ENCODE measurements at regions not wholly inside any gene's neighbourhood (a gene's known extent, or its start where the extent isn't known, plus 50 kb on each side); places are given as distances from the start of the nearest gene placed in this dataset.
A peak's percentile ranks its signal among the peaks of the same experiment; 100 is the strongest.
"Not testable (repeated sequence)": the region's sequence is repeated elsewhere in the genome, so short reads cannot be mapped to it uniquely, and the experiment has no call there.

DNA sequence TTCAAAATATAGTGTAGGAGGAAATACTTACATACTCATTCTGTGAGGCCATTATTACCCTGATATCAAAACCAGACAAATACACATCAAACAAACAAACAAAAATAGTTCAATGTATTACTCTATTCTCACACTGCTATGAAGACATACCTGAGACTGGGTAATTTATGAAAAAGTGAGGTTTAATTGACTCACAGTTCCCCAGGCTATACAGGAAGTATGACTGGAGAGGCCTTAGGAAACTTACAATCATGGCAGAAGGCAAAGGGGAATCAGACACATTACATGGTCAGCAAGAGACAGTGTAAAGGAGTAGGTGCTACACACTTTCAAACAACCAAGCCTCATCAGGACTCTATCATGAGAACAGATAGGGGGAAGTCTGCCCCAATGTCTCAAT is 1023.2 kb downstream of the TMTC2 start:
- no peak for DNase-seq (ENCODE audit: low read depth)

DNA sequence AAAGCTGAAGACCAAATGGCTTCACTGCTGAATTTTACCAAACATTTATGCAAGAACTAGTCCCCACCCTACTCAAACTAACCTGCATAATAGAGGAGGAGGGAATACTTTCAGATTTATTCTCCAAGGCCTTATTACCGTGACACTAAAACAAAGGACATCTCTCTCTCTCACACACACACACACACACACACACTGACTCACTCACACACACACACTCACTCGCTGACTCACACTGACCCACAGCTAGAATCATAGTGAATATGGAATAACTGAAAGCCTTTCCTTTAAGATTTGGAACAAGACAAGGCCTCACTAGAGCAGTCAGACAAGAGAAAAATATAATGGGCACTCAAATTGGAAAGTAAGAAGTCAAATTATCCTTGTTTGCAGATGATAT is 1014.1 kb downstream of the TMTC2 start:
- peak; percentile 16 for DNase-seq (ENCODE audit: low read depth)

DNA sequence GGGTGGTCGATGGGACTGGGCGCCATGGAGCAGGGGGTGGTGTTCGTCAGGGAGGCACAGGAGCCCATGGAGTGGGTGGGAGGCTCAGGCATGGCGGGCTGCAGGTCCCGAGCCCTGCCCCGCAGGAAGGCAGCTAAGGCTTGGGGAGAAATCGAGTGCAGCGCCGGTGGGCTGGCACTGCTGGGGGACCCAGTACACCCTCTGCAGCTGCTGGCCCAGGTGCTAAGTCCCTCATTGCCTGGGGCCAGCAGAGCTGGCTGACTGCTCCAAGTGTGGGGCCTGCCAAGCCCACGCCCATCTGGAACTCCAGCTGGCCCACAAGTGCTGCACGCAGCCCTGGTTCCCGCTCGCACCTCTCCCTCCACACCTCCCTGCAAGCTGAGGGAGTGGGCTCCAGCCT is 1009.6 kb downstream of the TMTC2 start:
- DNase-seq (ENCODE audit: low read depth): not testable (repeated sequence)

DNA sequence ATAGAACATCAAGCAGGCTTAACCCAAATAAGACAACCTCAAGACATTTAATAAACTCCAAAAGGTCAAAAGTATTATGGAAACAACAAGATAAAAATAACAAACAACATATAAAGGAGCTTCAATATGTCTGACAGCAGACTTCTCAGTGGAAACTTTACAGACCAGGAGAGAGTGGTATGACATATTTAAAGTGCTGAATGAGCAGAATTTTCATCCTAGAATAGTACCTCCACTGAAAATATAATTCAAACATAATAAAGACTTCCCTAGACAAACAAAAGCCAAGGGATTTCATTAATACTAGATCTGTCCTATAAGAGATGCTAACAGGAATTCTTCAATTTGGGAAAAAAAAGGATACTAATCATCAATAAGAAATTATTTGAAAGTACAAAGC is 1005.0 kb downstream of the TMTC2 start:
- no peak for DNase-seq (ENCODE audit: low read depth)

DNA sequence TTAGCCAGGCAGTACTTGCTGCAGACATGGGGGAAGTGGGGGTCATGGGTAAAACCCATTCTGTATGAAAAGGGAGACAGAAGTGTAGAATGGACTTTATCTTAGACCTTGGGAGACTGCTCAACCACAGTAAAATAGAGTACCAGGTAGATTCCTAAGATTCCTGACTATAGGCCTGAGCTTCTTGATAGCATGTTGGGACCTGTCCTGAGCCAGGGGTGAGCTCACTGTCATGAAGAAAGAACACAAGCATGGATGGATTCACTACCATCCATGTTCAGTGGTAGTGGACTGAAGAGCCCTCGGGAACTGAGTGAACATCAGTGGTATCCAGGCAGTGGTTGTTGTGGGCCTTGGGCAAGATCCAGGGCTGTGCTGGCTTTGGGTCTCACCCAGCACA is 1003.8 kb downstream of the TMTC2 start:
- no peak for DNase-seq (ENCODE audit: low read depth)

DNA sequence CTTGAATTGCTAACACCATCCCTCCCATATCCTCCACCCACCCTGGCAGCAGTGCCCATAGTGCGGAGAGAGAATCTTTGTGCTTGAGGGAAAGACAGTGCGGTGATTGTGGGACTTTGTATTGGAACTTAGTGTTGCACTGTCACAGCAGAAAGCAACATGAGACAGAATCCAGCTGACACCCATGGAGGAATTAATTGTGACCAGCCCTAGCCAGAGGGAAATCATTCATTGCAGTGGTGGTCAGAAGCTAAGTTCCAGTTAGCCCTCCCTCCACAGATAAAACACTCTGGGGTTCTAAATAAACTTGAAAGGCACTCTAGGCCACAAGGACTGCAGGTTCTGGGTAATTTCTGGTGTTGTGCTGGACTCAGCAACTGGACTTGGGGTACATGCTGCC is 1002.6 kb downstream of the TMTC2 start:
- no peak for DNase-seq (ENCODE audit: low read depth)

DNA sequence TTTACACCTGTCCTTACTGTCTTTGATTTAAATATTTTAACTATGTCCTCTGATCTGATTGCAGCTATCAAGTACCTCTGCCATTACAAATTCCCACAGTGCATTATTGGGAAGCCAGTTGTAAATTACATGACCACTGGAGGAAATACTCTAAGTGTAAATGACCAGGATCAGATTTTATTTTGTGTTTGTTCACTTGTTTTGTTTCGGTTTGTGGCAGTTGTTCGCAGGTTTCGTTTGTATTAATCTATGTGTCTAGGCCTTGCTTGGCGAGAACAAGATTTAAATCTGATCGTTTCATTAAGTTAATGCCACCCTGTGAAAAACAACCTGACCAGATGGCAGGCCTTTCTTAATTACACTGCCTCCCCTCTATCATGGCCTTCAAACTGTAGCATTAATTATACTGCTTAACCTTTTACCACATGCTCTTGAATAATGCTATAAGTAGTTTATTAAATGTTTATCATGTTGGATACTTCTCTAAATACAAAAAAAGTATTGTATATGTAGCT is 990.1 kb downstream of the TMTC2 start:
- DNase-seq (ENCODE audit: low read depth): no peak

DNA sequence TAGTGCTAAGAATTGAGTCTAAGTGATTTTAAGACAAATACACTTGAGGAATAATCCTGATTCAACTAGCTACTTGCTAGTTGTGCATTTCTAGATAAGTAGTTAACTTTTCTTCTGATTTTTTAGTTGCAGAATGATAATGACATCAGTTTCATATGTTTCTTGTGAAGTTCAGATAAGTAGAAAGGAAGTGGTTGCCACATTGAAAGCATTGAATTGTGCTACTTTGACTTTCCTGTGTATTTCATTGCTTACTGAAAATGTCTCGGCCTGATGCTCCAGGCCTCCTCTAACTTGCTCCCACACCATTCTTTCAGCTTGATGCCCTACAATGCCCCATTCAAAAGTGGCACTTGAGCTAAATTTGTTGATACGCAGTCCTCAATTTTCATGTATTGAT is 980.0 kb downstream of the TMTC2 start:
- no peak for DNase-seq (ENCODE audit: low read depth)

DNA sequence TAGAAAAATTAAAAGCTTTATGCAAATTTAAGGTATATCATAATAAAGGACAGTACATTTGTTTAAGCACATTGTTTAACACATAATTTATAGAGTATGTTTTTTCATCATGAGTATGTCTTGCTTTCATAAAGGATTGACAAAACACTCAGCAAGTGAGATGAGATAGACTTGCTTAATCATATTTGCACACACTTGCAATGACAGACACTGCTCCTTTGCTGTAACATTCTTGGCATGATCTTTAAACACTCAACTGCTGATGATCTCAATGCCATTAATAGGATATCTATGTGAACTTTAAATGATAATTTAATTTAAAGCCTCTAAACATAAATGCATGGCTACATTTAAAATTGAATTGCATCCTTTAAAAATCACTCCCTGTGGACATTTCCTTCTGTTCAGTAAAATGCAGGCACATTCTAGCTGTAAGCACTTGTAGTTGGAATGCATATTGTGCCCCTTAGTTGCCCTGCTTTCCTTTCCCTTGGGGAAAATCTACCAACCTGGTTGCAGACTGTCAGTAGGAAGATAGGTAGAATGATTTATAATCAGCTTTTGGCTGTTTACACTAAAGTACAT is 979.0 kb downstream of the TMTC2 start:
- DNase-seq (ENCODE audit: low read depth): no peak

DNA sequence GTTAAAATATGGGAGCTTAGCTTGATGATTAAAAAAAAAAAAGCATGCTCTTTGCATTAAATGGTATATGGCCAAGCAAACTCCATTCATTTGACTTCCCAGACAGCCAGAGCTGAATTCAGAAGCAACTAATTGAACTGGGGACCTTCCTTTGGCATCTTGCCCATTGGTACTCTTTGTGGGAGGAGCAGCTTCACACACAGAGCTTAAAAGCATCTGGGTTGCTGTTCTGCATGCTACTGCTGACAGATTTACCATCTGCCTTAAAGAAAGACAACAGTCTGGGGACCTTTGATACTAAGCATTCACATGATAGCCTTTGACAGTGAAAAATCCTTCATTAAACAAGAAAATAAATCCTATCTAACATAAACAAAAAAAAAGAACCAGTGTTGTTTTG is 977.9 kb downstream of the TMTC2 start:
- no peak for DNase-seq (ENCODE audit: low read depth)

DNA sequence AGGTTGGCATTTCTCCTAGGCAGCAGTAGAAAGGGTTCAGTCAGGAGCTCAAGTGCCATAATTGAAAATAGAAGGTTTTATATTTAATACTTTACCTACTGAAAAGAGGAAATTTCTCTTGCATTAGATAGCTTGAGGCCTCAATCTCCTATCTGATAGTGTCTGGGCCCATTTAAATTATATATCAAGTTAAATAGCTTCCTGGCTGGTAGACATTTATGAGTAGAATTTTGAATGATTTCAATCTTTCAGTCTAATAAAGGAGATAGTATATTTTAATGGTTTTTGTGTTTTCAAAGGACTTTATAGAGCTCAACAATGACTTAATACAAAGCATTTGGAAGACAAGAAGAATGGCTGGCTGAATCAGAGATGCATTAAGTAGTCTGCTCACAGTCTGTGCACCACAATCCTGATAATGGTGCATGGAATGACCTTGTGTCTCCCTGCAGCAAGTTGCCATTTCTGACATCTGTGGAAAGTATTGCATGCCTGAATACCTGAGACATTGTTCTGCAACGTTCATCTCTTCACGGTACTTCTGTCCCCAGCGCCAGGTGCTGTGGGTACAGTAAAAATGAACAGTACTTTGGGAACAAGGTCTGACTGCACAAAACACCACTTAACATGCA is 974.1 kb downstream of the TMTC2 start:
- DNase-seq (ENCODE audit: low read depth): no peak

DNA sequence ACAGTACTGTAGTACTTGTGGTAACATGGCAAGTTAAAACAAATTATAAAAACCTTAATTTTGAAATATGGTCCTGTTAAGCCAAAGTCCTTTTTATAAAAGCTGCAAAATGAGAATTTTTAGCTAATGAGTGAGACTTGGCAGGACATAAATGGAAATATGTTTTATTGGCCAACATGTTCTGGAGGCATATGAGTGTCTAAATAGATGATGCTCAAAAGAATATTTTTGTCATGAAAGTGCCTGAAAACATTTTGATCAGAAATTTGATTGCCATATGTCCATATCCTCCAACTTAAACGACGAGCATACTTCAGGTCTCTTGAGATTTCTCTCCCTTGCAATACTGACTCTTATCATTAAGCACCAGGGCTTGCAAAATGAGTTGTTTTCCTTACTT is 972.6 kb downstream of the TMTC2 start:
- DNase-seq (ENCODE audit: low read depth): no peak

DNA sequence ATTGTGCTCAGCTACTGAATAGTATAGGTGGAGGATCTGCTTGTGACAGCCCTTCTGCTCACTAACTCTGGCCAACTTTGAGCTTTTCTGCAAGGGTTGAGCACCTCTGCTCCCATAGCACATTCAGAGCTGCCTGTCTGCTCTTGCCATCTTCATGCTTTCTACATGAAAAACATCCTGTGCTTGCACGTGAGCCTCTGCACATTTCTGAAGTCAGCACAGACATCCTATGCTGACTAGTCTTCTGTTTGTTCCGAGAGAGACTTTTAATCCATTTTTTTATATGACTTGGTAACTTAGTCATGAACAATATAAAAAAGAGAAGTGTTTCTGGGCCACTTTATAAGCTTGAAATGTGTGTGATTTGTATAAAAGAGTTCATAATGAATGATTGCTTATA is 969.3 kb downstream of the TMTC2 start:
- DNase-seq (ENCODE audit: low read depth): no peak

DNA sequence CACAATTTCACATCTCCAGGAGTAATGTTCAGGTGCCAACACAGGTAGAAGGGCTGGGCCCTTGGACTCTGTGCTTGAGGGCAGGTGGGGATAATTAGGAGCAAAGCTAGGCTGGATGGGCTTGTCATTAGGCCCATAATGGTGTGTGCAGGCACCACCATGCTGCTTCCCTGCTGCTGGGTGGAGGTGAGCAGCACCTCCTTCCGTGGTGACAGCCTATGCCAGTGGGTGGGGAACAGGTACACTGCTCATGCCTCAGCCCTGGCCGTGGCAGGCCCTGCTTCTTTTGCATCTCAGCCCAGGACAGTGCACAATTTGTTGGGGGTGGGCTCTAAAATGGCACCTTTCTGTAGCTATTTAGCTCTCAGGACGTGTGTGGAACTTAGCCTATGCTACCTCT is 955.5 kb downstream of the TMTC2 start:
- DNase-seq (ENCODE audit: low read depth): no peak

DNA sequence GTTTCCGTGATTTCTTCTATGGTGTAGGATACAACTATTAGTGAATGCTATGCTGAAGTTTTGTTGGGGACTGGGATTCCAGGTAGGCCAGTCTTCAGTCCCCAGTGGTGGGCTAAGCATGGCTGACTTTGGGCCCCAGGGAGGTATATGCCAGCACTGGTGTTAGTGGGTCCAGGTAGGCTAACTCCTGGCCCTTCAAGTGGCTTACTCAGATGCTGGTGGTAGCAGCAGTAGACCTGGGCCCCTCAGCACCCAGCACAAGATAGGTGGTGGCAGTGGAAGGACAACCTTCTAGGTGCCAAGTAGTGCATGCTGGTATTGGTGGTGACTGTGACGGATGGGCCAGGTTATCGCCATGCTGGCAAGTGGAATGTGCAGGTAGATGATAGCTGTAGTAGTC is 955.1 kb downstream of the TMTC2 start:
- DNase-seq (ENCODE audit: low read depth): no peak

DNA sequence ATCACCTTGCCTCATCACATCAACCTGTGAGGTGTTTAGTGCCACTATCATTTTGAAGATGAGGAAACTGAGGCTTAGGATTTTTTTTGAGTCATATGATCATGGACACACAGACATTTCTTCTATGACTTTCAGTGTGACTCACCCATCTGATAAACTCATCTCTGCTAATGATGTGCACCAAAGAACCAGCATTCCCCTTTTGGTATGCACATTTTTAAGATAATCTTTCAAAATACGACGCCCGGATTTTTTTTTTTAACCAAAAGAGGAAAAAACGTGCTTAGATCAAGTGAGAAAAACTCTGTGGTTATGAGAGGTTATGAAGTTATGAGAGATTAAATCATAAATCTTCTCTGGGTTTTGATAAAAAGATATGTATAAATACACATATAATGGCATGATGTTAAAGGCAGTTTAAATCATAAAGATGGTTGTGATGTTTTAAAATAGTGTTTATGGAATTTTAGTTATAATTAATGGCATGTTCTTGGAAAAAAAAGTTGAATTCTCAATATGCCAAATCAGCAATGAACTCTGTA is 948.1 kb downstream of the TMTC2 start:
- DNase-seq (ENCODE audit: low read depth): no peak

DNA sequence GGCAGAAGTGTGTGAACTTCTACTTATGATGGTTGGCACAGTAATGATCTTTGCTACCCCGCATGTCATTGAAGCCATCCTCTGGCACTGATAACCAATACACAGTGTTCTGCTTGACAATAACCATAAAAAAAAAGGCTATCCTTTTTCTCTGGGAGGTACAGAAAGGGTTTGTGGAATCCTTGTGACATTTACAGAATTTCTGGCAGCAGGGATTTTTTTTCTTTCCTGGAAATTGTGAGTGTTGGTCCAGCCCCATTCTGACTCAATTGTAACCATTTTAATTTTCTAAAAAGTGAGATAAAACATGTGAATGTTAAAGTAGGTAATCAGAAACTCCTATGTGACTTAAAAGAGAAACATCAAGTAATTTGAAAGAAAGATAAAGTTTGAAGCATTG is 943.8 kb downstream of the TMTC2 start:
- no peak for DNase-seq (ENCODE audit: low read depth)

DNA sequence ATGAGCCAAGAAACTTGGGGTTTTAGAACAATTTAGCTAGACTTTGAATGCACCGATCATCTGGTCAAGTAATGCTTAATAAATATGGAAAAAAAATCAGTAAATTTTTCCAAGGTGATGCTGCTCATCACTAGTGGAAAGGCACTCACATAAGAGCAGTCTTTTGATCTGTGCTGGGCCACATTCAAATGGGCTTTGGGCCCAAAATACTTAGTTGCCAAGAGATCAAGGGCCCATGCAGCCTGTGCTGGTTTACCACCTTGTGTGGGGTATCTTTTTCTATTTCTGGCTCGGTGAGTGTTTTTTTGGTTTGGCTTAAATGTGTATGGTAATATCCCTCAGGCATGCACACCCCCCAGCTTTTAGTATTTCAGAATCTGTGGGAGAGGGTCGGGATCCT is 943.2 kb downstream of the TMTC2 start:
- DNase-seq (ENCODE audit: low read depth): no peak

DNA sequence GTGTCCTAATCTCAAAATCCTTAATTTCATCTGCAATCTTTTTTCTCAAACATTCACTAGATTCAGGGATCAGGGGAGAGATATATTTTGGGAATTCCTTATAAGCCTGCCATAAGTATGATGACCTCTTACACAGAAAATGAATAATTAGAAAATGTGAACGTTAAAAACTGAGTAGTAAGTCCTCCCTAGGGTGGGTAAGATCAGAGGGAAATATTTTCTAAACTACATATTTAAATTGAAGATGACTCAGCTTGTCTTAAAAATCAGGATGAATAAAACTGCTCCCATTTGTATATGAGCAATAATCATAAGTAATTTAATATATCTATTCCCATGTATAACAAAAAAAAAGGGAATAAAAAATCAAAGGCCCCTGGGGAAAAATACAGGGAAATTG is 935.5 kb downstream of the TMTC2 start:
- DNase-seq (ENCODE audit: low read depth): no peak

DNA sequence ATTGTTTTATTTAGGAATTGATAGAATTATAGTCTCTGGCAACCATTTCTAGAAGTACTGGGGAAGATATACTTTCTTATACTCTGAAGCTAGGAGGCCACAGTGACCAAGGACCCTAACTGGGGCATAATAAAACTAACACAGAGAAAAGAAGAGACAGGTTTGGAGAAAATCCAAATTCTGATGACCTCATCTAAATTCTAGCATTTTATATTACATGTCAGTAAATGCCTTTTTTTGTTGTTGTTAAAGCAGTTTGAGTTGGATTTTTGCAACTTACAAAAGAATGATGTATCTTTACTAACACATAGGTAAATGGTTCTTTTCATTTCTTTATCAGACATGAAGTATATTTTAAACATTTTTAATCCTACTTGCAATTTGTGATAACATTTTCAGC is 933.3 kb downstream of the TMTC2 start:
- DNase-seq (ENCODE audit: low read depth): no peak

DNA sequence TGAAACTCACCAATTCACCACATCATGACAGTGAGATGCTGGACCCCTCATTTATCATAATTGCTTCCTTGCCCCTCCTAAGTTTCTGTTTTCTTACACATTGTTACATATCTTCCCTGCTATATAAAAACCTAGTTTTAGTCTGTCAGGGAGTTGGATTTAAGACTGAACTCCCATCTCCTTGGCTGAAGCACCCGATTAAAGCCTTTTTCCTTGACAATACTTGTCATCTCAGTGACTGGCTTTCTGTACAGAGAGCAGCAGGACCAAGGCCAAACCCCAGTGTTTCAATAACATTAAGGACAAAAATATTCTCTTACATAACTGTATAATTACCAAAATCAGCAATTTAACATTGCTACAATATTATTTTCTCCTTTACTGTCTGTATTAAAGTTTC is 928.4 kb downstream of the TMTC2 start:
- DNase-seq (ENCODE audit: low read depth): no peak

DNA sequence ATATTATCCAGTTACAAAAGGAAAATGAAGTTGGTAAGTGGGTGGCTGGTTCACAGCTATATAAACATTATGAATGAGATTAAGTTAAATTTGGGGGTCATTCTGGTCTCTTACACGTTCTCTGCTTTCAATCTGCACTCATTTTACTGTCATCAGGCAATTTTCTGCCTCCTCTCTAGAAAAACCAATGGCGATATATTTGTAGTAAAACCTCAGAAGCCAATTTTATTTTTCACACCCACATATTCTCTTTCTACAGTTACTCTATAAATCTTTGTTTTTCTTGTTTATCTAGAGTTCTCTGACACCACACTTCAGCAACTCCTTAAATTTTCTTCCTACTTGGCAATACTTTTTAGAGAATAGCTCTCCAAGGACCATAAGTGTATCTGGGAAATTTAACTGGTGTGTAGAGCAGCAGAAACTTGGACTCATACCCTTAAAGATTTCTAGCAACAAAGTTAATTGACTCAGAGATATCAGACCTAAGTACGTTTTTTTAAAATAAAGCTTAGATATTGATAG is 926.9 kb downstream of the TMTC2 start:
- DNase-seq (ENCODE audit: low read depth): no peak

DNA sequence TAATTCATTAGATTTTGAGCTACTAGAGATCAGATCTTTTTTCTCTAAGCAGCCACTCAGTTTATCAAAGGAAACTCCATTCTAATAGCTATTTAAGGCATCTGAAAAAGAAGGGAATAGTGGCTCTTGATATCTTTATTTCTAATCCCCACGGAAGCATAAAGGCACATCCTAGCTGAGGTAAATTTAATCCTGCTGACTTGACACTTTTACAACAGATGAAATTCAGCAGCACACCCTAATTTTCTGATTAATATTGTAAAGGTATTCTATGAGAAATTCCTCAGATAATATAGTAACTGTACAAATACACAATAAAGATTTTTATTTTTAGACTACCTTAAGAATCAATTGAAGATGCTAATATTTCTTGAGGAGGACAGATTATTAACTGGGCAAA is 916.4 kb downstream of the TMTC2 start:
- no peak for DNase-seq (ENCODE audit: low read depth)

DNA sequence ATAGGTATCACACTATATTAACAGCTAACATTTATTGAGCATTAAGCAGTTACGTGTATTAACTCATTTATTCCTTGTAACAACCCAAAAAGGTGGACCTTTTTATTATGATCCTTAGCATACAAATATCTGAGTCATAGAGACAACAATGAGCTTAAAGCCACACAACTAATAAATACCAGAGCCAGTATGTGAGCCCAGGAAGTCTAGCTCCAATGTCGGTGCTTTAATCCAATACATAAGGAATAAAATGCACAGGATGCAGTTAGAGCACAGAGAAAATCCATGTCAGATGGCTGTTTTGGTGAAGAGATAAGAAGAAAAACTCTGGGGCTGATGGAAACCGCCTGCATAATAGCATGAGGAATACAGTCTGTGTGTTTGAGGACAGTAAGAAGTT is 888.6 kb downstream of the TMTC2 start:
- no peak for DNase-seq (ENCODE audit: low read depth)

Data from RPMI7951 (cell line).